ENCODE measurements at regions not wholly inside any gene's neighbourhood (a gene's known extent, or its start where the extent isn't known, plus 50 kb on each side); places are given as distances from the start of the nearest gene placed in this dataset.

DNA sequence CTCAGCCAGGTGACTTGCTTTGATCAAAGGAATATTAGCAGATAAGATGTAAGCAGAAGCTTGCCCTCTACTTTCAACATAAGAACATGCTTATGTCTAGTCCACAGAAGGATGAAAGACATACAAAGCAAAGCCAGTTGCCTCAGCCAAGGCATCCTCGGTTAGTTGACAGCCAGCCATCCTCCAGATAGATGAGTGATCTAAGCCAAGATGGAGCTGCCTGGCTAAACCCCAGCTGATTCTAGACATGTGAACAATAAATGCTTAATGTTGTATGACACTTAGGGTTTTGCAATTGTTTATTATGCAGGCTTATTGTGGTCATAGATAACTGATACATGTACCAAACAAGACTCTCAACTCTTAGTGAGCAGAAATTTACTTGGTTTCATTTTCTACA, 157.6 kb upstream of the TMTC2 start:
- Histone ChIP-seq H3K27ac (no peak overlapping the region), H3K4me1 (peaks cover 0 to 4% (median 0%) of the 10 kb centered on the region in 4 donors), H3K4me3 (no peak overlapping the region), H3K9me3 (no peaks in the 10 kb centered on the region), H3K36me3 (no peaks in the 10 kb centered on the region), H3K27me3 (no peaks in the 10 kb centered on the region)
- TF ChIP-seq POLR2A (IDR thresholded peaks at IDR 0.05) (no peak), CTCF (IDR thresholded peaks at IDR 0.05) (no peak)
- no peak for DNase-seq

- Histone ChIP-seq H3K36me3 (no peaks in the 10 kb centered on the region), H3K4me1 (peaks cover 0 to 4% (median 0%) of the 10 kb centered on the region in 4 donors), H3K27ac (no peak overlapping the region), H3K27me3 (no peaks in the 10 kb centered on the region), H3K9me3 (no peaks in the 10 kb centered on the region), H3K4me3 (no peak overlapping the region)
- TF ChIP-seq POLR2A (IDR thresholded peaks at IDR 0.05), result no peak
- TF ChIP-seq CTCF (IDR thresholded peaks at IDR 0.05), result no peak
- DNase-seq, result no peak
Measured at GRCh38 chr12:82529954-82530353, 156.8 kb upstream of the TMTC2 start.

DNA sequence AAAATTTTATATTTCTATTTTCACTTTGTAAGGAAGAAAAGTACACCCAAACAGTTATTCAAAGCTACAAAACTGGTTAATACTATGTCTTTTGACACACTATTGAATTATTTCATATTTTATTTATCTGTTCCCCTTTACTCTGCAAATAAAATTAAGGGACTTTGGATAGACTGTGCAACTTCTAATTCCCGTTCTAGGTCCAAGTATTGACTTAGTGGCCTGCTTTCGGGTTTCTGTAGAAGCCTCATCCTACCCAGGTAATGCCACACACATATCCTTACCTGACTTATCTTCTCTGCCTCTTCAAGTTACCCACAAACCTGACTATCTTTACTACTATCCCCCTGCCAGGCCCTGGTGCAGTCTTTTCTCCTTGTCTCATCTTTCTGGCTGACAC, 156.3 kb upstream of the TMTC2 start:
- no peaks in the 10 kb centered on the region for H3K27me3 ChIP-seq
- H3K36me3 ChIP-seq, result no peaks in the 10 kb centered on the region
- peaks cover 0 to 4% (median 0%) of the 10 kb centered on the region in 4 donors for H3K4me1 ChIP-seq
- H3K27ac ChIP-seq, result no peak overlapping the region
- no peak overlapping the region for H3K4me3 ChIP-seq
- no peaks in the 10 kb centered on the region for H3K9me3 ChIP-seq
- TF ChIP-seq CTCF (IDR thresholded peaks at IDR 0.05), result no peak
- no peak for TF ChIP-seq POLR2A (IDR thresholded peaks at IDR 0.05)
- no peak for DNase-seq

DNA sequence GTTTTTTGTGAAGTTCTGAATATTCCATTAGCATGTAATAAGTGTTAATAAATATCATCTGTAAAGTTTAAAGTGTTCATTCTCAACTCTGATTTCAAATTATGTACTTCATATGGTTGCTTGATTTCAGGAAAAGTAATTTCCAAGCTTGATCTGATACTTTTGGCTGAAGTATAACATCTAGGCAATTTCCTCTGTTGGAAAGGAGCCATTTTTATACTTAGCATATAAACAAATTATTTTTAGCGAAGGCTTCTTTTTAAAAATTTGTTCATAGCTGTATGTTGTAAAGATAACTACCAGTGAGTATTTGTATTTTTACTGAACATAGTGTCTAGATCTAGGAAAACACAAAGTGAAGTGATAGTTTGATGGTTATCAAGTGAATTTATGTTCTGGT, 153.4 kb upstream of the TMTC2 start:
- Histone ChIP-seq H3K4me3 (no peak overlapping the region), H3K36me3 (no peaks in the 10 kb centered on the region), H3K27ac (no peak overlapping the region), H3K9me3 (no peaks in the 10 kb centered on the region), H3K4me1 (no peaks in the 10 kb centered on the region), H3K27me3 (no peaks in the 10 kb centered on the region)
- no peak for DNase-seq
- TF ChIP-seq POLR2A (IDR thresholded peaks at IDR 0.05) (no peak), CTCF (IDR thresholded peaks at IDR 0.05) (no peak)

GRCh38 chr12:82537436-82537835, 149.3 kb upstream of the TMTC2 start:
- no peak overlapping the region for H3K4me3 ChIP-seq
- no peaks in the 10 kb centered on the region for H3K36me3 ChIP-seq
- H3K27me3 ChIP-seq, result no peaks in the 10 kb centered on the region
- no peak for DNase-seq
- no peak overlapping the region for H3K27ac ChIP-seq
- TF ChIP-seq POLR2A (IDR thresholded peaks at IDR 0.05) (no peak), CTCF (IDR thresholded peaks at IDR 0.05) (no peak)
- H3K9me3 ChIP-seq, result no peaks in the 10 kb centered on the region
- H3K4me1 ChIP-seq, result no peaks in the 10 kb centered on the region

GRCh38 chr12:82554529-82554928, 132.2 kb upstream of the TMTC2 start:
- H3K27ac ChIP-seq, result no peak overlapping the region
- DNase-seq, result no peak
- no peaks in the 10 kb centered on the region for H3K36me3 ChIP-seq
- H3K4me1 ChIP-seq, result no peaks in the 10 kb centered on the region
- no peak overlapping the region for H3K4me3 ChIP-seq
- no peaks in the 10 kb centered on the region for H3K27me3 ChIP-seq
- H3K9me3 ChIP-seq, result peaks cover 0 to 3% (median 0%) of the 10 kb centered on the region in 4 donors
- TF ChIP-seq CTCF (IDR thresholded peaks at IDR 0.05) (no peak), POLR2A (IDR thresholded peaks at IDR 0.05) (no peak)
